Endodermal cell (in vitro differentiated cells): ENCODE measurements at regions not wholly inside any gene's neighbourhood (a gene's known extent, or its start where the extent isn't known, plus 50 kb on each side); places are given as distances from the start of the nearest gene placed in this dataset.
A peak's percentile ranks its signal among the peaks of the same experiment; 100 is the strongest.

ENCODE experiments used
- DNase-seq: peaks from one replicate; pipeline ENCODE4 v3.0.0-alpha.2; 2017
- H3K27ac ChIP-seq: 2 replicates; pipeline ENCODE4 v1.5.1; 2013; ENCODE audit warnings: mild to moderate bottlenecking, low read depth, low read length, moderate library complexity
- H3K27me3 ChIP-seq: 2 replicates; pipeline ENCODE4 v1.6.1; 2013; ENCODE audit warnings: mild to moderate bottlenecking, low read length, moderate library complexity; ENCODE audit not compliant: insufficient read depth, control insufficient read depth, poor library complexity, severe bottlenecking
- H3K36me3 ChIP-seq: 2 replicates; pipeline ENCODE4 v1.7.0; 2013; ENCODE audit warnings: mild to moderate bottlenecking, low read length, moderate library complexity; ENCODE audit not compliant: control insufficient read depth, insufficient read depth
- H3K4me1 ChIP-seq: one replicate; pipeline ENCODE4 v1.7.0; 2013; ENCODE audit warnings: low read length; ENCODE audit not compliant: control insufficient read depth, insufficient read depth
- H3K4me3 ChIP-seq: 2 replicates; pipeline ENCODE4 v1.5.1; 2013; ENCODE audit warnings: mild to moderate bottlenecking, low read length, moderate library complexity
- H3K9ac ChIP-seq: 2 replicates; pipeline ENCODE4 v1.6.1; 2013; ENCODE audit warnings: mild to moderate bottlenecking, low read length, moderate library complexity; ENCODE audit not compliant: poor library complexity, severe bottlenecking; ENCODE audit errors: extremely low read depth
- H3K9me3 ChIP-seq: 2 replicates; pipeline ENCODE4 v1.6.1; 2013; ENCODE audit warnings: mild to moderate bottlenecking, low read length, moderate library complexity; ENCODE audit not compliant: control insufficient read depth
- H3K27ac Mint-ChIP-seq: 2 replicates; pipeline ENCODE4 v1.8.0; 2020; ENCODE audit warnings: mixed read lengths
- H3K27me3 Mint-ChIP-seq: 2 replicates; pipeline ENCODE4 v1.8.0; 2021; ENCODE audit warnings: mild to moderate bottlenecking, mixed read lengths; ENCODE audit not compliant: insufficient read depth
- H3K36me3 Mint-ChIP-seq: 2 replicates; pipeline ENCODE4 v1.8.0; 2020; ENCODE audit warnings: low read depth, mixed read lengths
- H3K4me1 Mint-ChIP-seq: 2 replicates; pipeline ENCODE4 v1.8.0; 2020; ENCODE audit warnings: mixed read lengths
- H3K4me3 Mint-ChIP-seq: 2 replicates; pipeline ENCODE4 v1.8.0; 2020; ENCODE audit warnings: mild to moderate bottlenecking, moderate library complexity, mixed read lengths
- H3K9me3 Mint-ChIP-seq: 2 replicates; pipeline ENCODE4 v1.8.0; 2020; ENCODE audit warnings: mild to moderate bottlenecking, mixed read lengths
- CTCF ChIP-seq: fragments of 200-600 bp; sonication (generic); conservative IDR thresholded peaks from 2 replicates; pipeline ENCODE4 v1.5.0; 2021; ENCODE audit warnings: antibody characterized with exemption, mild to moderate bottlenecking
- WGBS, 2 experiments: methylation state at CpG; one replicate each; pipeline versions ENCODE4 v1.1.5 to v1.1.7; 2013; ENCODE audit warnings: missing lambda C conversion rate in 2 of 2, mixed read lengths in 1 of 2; ENCODE audit not compliant: insufficient coverage in 1 of 2, insufficient read length in 1 of 2; 5-methylcytosine and 5-hydroxymethylcytosine counted together

GRCh38 chr3:25854635-25855034, 64.7 kb downstream of the OXSM start:
- TF ChIP-seq CTCF: no peak
- H3K4me3 ChIP-seq: peak overlapping the region; percentile 0
- no peaks in the 10 kb centered on the region for H3K36me3 ChIP-seq
- H3K9ac ChIP-seq: no peak overlapping the region
- no peaks in the 10 kb centered on the region for H3K9me3 ChIP-seq
- 98% methylated on average over 3 of the region's 3 CpGs; no CpG with 5 or more reads in 1 of the 2 experiments for WGBS, 2 experiments
- peaks cover 2% of the 10 kb centered on the region for H3K36me3 Mint-ChIP-seq
- peaks cover 4% of the 10 kb centered on the region for H3K4me1 ChIP-seq
- no peak for DNase-seq
- H3K27ac ChIP-seq: no peak overlapping the region
- H3K4me3 Mint-ChIP-seq: no peak overlapping the region
- no peaks in the 10 kb centered on the region for H3K27me3 Mint-ChIP-seq
- peaks cover 16% of the 10 kb centered on the region for H3K9me3 Mint-ChIP-seq
- H3K27ac Mint-ChIP-seq: no peak overlapping the region
- H3K27me3 ChIP-seq: no peaks in the 10 kb centered on the region
- H3K4me1 Mint-ChIP-seq: peaks cover 22% of the 10 kb centered on the region

DNA sequence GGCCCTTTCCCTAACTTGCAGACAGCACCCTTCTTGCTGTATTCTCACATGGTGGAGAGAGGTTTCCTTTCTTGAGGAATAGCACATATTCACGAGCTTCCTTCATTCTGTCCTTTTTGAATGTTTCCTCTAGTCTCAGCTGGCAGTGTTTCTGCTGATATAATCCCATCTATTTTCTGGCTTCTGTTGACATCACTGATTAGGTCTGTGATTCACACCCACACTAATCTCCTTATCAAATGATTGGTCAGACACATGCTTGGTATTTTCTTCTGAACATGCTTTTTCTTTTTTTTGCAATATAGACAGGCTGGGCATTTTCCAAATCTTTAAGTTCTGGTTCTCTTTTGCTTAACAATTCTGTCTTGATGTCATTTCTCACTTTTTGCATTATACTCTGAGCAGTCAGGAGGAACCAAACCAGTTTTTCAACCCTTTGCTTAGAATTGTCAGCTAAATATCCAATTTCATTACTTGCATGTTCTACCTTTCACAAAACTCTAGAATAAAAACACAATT, 65.4 kb downstream of the OXSM start:
- Mint-ChIP-seq H3K4me3 (no peak overlapping the region), H3K36me3 (peaks cover 2% of the 10 kb centered on the region), H3K27ac (no peak overlapping the region), H3K9me3 (peaks cover 23% of the 10 kb centered on the region), H3K27me3 (no peaks in the 10 kb centered on the region), H3K4me1 (peaks cover 19% of the 10 kb centered on the region)
- Histone ChIP-seq H3K27me3 (no peaks in the 10 kb centered on the region), H3K36me3 (no peaks in the 10 kb centered on the region), H3K27ac (no peak overlapping the region), H3K4me1 (peaks cover 4% of the 10 kb centered on the region), H3K9ac (no peak overlapping the region), H3K4me3 (peak overlapping the region; percentile 0), H3K9me3 (peaks cover 4% of the 10 kb centered on the region)
- no peak for TF ChIP-seq CTCF
- WGBS, 2 experiments: 77 to 78% methylated on average over 1 of the region's 1 CpG
- no peak for DNase-seq

DNA sequence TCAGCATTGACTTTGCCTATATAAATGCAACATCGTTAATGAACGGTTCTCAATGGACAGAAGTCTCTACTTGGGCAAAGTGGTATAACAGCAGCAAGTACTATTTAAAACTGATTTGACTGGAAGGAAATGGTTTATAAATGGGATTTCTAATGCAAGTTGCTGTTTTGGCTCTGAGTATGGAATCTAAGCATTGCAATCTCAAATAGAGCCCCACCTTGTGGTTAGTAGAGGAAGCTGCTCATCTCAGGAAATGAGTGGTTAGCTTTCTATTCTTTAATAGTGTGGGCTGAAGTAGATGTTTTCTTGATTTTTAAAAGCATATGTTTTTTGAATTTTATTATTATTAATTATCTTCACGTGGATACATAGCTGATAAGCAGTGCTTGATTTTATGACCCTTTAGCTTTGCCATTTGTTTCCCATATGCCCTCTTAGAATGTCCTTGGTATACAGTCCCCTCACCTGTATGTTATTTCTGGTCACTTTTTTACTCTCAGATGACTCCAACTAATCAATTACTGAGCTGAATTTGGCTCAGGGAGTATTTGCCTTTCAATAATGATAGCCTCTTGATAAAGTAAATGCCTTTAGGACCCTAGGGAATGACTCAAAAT, 67.1 kb downstream of the OXSM start:
- H3K9me3 Mint-ChIP-seq: peaks cover 22% of the 10 kb centered on the region
- DNase-seq: no peak
- Histone ChIP-seq H3K4me1 (peaks cover 4% of the 10 kb centered on the region), H3K27ac (no peak overlapping the region), H3K4me3 (no peak overlapping the region), H3K9ac (no peak overlapping the region), H3K27me3 (no peaks in the 10 kb centered on the region), H3K36me3 (no peaks in the 10 kb centered on the region), H3K9me3 (peaks cover 7% of the 10 kb centered on the region)
- H3K27me3 Mint-ChIP-seq: no peaks in the 10 kb centered on the region
- H3K4me1 Mint-ChIP-seq: peaks cover 19% of the 10 kb centered on the region
- TF ChIP-seq CTCF: peak; percentile 84
- no peaks in the 10 kb centered on the region for H3K36me3 Mint-ChIP-seq
- no peak overlapping the region for H3K27ac Mint-ChIP-seq
- no peak overlapping the region for H3K4me3 Mint-ChIP-seq
- WGBS, 2 experiments: 66 to 70% methylated on average over 3 of the region's 3 CpGs
